ENCODE measurements at regions not wholly inside any gene's neighbourhood (a gene's known extent, or its start where the extent isn't known, plus 50 kb on each side); places are given as distances from the start of the nearest gene placed in this dataset.

DNA sequence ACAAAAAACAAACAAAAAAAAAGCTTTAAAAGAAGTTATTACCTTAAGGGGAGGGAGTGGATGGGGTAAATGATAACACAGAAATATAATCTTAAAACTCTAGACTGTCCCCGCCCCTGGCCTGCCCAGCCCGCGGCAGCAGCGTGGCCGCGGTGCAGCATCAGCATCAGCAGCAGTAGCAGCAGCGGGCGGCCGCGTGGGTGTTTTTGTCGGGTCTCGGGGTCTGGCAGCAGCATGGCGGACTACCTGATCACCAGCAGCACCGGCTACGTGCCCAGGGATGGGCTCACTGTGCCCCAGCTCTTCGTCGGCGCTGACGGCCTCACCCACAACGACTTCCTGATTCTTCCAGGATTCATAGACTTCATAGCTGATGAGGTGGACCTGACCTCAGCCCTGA, 80.0 kb upstream of the ANKRD28 start:
- TF ChIP-seq, protein P1, sequence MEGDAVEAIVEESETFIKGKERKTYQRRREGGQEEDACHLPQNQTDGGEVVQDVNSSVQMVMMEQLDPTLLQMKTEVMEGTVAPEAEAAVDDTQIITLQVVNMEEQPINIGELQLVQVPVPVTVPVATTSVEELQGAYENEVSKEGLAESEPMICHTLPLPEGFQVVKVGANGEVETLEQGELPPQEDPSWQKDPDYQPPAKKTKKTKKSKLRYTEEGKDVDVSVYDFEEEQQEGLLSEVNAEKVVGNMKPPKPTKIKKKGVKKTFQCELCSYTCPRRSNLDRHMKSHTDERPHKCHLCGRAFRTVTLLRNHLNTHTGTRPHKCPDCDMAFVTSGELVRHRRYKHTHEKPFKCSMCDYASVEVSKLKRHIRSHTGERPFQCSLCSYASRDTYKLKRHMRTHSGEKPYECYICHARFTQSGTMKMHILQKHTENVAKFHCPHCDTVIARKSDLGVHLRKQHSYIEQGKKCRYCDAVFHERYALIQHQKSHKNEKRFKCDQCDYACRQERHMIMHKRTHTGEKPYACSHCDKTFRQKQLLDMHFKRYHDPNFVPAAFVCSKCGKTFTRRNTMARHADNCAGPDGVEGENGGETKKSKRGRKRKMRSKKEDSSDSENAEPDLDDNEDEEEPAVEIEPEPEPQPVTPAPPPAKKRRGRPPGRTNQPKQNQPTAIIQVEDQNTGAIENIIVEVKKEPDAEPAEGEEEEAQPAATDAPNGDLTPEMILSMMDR (IDR thresholded peaks at IDR 0.05; ENCODE audit: extremely low read depth in 1 of 2, insufficient read depth in 1 of 2, low read depth in 1 of 2, low read length in 2 of 2): no peak
- TF ChIP-seq EZH2 (IDR thresholded peaks at IDR 0.05; ENCODE audit: borderline replicate concordance, low read depth, low read length, severe bottlenecking) (no peak), POLR2A (IDR thresholded peaks at IDR 0.05; ENCODE audit: low read depth, low read length) (no peak), JUN (IDR thresholded peaks at IDR 0.05; ENCODE audit: borderline replicate concordance, insufficient read depth, insufficient read length, low read depth) (no peak), FOS (IDR thresholded peaks at IDR 0.05; ENCODE audit: borderline replicate concordance, insufficient read depth, low read length) (no peak)
- TF ChIP-seq, protein P2, sequence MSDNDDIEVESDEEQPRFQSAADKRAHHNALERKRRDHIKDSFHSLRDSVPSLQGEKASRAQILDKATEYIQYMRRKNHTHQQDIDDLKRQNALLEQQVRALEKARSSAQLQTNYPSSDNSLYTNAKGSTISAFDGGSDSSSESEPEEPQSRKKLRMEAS (IDR thresholded peaks at IDR 0.05; ENCODE audit: insufficient read depth, insufficient read length): no peak

Measured in endothelial cell of umbilical vein (primary cell).